Dermis blood vessel endothelial cell (primary cell): ENCODE measurements at regions not wholly inside any gene's neighbourhood (a gene's known extent, or its start where the extent isn't known, plus 50 kb on each side); places are given as distances from the start of the nearest gene placed in this dataset.
"Not testable (repeated sequence)": the region's sequence is repeated elsewhere in the genome, so short reads cannot be mapped to it uniquely, and the experiment has no call there.

Experiments
- DNase-seq: peaks from one replicate; pipeline ENCODE4 v3.0.0; 2010

DNA sequence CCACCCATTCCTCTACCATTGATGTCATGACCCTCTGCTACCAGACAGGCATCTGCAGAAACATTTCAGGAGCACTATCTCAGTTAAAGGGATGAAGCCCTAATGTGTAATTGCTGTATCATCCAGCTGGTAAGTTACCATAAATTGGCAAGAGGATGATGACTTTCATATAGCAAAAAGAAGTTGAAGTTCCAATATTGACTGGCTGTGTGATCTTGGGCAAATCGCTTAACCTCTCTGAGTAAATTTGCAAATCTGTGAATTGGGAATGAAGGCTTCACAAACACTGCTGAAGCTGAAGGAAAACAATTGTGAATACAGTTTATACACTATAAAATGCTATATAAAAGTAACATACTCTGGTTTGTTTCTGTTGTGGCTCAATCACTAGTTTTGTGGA lies 89.5 kb upstream of the PHACTR1 start:
- no peak for DNase-seq

DNA sequence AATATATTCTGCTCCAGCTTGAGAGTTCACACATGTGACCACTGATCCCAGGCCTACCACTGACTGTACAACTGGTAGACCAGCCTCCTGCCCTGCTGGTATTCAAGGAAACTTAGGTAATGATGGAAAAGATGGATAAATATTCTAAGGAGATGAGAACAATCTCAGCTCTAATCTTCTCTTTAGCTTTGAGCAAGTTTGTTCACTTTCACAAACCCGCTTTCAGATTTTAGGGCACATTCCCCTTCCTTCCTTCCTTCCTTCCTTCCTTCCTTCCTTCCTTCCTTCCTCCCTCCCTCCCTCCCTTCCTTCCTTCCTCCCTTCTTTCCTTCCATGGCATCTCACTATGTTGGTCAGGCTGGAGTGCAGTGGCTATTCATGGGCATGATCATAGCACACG lies 88.2 kb upstream of the PHACTR1 start:
- no peak for DNase-seq

DNA sequence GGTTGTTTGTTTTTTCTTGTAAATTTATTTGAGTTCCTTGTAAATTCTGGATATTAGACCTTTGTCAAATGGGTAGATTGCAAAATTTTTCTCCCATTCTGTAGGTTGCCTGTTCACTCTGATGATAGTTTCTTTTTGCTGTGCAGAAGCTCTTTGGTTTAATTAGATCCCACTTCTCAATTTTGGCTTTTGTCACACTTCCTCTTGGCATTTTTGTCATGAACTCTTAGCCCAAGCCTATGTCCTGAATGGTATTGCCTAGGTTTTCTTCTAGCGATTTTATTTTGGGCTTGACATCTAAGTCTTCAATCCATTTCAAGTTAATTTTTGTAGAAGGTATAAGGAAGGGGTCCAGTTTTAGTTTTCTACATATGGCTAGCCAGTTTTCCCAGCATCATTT lies 82.8 kb upstream of the PHACTR1 start:
- not testable (repeated sequence) for DNase-seq

DNA sequence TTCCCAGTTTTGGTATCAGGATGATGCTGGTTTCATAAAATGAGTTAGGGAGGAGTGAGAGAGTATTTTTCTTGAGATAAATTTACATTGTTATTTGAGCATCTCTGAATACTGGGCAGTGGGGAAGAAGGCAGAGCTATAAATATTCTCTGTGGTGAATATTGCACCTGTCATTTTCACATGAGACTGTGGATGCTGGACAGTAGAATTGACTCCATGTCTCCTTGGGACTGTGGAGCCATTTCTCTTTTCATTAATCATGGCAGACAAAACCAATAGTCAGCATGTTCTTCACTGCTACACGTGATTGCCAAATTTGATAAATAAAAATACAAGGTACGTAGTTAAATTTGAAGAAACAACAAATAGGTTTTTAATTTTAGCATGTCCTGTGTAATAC lies 81.2 kb upstream of the PHACTR1 start:
- DNase-seq: no peak

DNA sequence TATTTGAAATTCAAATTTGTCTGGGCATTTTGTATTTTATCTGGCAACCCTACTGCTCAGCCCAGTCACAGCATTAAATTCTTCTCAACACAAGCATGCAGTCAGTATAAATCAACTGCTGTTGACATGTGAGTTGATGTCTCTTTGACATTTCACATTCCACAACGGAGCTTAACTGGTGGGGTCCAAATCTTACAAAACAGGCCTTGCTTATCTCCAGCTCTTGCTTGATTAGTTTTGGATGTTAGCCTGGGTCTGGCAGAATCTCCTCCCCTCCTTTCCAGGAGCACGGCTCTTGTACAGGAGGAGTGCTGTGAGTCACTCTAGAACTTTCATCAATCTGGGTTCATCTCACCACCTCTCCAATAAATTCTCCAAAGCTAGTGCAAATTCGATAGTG lies 80.8 kb upstream of the PHACTR1 start:
- DNase-seq: no peak

DNA sequence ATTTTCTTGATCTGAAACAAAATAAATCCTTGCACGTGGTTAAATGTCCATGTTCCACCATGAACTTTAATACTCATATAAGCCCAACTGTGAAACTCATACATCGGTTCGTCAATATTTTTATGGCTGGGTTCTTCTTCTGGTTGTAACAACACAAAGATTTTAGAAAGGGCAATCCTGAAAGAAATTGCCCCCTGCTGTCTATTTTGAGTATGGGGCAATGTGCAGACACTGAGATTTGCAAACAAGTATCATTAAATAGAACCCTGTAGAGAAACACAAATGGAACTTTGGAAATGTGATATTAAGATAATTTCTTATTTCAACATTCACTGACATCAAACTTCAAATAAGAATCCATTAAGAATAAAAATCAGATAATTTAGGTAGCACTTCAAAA lies 80.2 kb upstream of the PHACTR1 start:
- DNase-seq: peak; percentile 21

DNA sequence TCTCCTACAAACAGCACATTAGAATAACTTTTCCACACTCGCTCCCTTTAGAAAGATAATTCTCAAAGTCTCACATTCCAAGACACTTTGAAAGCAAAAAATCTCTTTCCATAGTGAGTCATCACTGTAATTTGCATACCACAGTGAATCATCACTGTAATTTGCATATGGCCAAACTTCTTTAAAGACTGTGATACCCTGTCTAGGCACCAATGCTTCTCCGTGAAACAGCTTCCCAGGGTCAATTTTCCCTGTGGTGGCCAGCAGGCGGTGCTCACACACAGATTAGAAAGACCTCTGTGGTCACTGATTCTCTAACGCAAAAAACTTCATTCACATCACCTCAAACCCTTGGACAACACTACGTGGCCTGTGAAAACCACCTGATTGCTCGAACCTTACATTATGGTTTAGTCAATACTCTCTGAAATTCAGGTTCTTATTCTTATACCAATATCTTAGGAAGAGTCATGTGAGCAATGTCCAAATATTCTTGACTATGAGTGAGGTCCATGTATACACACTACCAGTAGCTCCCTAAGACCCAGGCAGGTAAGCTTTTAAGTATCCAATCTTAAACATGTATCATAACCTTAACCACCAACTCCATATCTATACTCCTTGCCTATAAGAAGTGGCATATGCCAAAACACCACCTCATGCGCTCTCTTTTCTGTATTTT lies 78.5 kb upstream of the PHACTR1 start:
- peak; percentile 73 for DNase-seq

DNA sequence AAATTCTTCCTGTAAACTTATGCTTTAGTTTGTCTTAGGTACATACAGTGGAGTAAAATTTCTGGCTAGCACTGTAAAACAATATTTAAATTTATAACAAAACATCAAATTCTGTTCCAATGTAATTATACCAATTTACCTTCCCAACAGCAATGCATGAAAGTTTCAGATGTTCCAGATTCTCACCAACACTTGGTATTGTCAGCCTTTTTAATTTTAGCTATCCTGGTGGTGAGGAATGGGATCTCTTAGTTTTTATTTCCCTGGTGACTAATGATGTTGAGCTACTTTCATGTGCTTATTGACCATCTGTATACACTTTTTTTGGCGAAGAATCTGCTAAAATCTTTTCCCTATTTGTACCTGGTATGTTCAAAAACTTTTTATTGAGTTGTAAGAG lies 76.1 kb upstream of the PHACTR1 start:
- DNase-seq: no peak

DNA sequence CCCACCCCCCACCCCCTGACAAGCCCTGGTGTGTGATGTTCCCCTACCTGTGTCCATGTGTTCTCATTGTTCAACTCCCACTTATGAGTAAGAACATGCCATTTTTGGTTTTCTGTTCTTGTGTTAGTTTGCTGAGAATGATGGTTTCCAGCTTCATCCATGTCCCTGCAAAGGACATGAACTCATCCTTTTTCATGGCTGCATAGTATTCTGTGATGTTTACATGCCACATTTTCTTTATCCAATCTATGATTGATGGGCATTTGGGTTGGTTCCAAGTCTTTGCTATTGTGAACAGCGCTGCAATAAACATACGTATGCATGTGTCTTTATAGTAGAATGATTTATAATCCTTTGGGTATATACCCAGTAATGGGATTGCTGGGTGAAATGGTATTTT lies 74.8 kb upstream of the PHACTR1 start:
- not testable (repeated sequence) for DNase-seq

DNA sequence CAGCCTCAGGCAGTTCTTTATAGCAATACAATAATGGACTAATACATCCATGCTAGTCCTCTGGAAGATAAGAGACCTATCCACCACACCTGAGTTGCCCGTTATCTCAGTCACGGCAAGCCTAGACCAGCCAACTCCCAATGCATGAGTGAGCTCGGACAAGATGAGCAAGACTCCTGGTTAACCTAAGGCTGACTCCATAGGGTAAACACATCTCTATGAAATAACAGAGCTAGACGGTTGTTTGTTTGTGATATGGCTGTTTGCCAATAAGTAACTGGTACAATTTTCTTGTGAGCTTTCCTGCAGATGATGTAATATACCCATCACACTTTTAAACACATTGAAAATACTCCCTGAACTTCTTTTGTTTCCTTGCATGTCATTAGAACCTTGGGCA lies 70.6 kb upstream of the PHACTR1 start:
- no peak for DNase-seq

DNA sequence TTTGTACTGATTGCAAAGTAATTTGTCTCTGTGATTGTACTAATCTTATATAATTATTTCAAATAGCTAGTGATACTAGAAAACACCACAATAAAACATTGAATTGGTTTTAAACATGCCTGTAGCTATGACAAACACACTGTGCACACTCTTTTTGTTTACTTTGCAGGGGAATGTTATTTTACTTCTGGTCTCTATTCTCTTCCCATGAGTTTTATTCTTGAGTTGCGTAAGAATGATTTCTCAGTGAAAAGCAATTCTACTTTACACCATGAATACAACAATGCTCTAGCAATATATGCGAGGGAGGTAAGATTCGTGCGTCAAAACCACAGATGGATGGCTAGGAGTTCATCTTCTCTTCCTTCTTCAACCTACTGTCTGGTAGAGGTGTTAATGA lies 68.4 kb upstream of the PHACTR1 start:
- DNase-seq: no peak

DNA sequence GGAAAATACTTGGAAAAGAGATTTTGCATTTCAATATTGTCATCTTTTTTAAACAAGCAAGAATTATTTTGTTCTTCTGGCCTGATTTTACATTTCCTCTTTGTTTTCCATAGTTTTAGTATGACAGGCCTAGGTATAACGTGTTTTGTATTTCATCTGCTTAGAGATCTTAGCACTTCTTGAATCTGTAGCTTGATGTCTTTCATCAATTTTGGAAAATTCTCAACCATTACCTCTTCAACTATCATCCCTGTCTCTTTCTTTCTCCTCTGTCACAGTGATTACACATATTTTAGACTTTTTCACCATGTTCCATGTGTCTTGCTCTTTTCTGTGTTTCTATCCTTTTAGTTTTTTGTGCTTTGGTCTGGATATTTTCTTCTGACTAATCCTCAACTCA lies 67.2 kb upstream of the PHACTR1 start:
- no peak for DNase-seq

DNA sequence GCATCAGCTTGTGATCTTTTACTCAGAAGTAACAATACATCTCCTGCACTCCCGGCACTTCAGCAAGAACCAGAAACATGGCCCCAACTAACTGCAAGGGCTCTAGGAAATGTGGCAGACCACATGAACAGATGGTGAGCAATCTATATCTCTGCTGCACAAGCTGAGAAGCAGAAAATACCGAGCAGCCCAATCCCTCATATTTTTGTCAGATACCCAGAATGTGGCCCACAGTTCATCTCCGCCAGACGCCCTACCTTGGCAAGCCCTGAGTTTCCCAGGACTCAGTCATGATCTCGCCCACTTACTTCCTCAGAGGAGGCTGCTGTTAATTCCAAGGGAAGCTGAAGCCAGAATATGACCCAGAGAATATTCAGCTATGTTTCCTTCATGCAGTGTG lies 63.1 kb upstream of the PHACTR1 start:
- DNase-seq: no peak

DNA sequence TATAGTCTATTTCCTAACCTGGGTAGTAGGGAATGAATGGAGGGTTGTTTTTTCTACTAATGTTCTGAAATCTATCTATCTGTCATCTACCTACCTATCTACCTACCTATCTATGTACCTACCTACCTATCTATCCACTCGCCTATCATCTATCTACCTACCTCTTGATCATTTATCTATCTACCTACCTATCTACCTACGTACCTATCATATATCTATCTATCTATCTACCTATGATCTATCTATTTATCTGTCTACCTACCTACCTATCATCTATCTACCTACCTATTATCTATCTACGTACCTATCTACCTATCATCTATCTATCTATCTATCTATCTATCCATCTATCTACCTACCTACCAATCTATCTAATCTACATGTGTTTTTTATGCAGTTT lies 62.5 kb upstream of the PHACTR1 start:
- no peak for DNase-seq

DNA sequence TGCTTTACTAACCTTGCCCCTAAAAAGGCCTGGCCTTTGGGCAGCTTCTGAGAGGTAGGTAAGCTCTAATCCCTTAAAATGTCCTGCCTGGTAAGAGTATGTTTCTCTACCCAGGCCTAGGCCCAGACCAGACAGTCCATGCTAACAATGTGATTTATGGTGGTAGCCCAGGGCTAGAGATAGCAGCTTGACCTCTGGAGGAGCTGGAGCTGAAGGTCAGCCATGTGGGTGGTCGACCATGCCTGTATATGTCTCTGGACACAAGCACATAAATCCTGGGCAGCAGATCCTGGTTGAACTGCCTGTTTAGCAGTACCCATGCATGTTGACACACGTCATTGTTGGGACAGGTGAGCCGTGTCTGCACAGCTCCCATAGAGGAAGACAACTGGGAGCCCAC lies 62.1 kb upstream of the PHACTR1 start:
- DNase-seq: no peak

DNA sequence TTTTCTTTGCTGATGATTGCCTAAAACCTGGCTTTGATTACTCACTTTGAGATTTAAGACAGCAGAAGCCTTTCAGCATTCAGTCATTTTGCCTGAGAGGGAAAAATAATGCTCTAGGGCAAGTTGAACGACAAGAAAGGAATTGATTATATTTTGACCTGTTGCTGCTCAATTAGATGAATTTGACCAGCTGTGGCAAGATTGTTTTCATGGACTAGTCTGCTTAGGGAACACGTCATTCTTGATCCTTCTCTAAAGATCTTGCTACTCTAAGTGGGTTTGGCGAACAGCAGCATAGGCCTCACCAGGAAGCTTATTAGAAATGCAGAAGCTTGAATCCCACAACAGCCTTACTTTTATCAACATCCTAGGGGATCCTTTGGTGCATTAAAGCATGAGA lies 59.7 kb upstream of the PHACTR1 start:
- no peak for DNase-seq

DNA sequence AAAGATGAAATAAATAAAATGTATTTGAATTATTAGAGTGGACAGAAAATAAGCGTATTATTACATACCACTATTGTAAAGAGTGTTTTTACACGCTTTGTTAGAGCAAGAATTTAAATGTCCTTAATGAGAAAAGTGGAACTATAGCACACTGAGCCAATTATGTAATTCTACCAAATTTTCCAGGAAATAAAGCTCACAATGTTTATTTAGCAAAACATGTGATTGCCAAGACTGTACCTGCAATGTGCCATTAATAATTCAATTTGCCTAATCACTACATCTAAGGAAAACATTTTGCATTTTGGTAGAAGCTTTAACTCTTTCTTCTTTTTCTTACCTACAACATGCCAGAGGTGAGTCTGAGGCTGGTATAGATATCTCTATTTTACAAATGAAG lies 58.7 kb upstream of the PHACTR1 start:
- no peak for DNase-seq

DNA sequence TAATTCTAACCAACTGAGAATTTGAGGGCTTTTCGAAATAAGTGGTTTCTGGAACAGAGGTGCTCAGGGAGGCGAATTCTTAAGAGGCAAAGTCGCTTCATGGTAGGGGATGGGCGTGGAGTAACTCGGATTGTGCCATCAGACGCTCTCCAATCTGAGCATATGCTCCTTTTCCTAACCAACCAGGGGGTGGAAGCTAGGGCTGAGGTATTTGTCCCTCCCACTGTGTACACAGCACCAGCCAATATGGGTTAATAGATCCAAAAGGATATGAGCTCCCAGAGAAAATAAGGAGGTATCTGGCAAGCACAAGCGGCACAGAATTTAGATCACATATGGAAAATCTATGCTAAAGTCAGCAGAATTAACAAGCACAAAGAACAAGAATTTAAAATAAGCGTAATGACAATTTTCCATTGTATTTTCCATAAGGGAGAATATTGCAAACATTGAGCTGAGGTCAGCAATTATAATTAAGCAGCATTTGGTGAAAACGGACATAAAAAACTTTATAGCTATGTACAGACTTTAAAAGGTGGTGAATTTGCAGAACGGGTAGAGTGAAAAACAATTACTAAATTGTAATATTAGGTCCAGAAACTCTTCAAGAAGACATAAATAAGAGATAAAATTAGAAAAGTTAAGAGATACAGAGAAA lies 55.0 kb upstream of the PHACTR1 start:
- no peak for DNase-seq
